ENCODE measurements at regions not wholly inside any gene's neighbourhood (a gene's known extent, or its start where the extent isn't known, plus 50 kb on each side); places are given as distances from the start of the nearest gene placed in this dataset.

DNA sequence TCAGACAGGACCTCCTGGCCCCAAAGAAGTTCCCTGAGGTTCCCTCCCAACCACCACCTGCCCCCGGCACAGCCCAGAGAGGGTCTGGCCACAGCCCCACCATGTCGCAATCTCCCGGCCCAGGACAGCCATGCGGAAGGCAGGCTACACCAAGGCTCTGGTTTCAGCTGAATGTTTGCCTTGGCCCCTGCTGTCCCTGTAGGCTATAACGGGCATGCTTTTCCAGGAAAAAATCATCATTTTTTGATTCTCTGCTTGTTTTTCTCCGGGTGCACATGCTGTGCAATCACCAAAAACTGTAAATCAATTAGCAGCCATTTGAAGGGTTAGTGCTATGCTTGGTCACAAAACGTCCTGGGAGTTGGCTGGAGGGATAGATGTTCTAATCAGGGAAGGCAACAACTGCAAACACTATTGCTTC lies 142.7 kb upstream of the IGF1R start:
- Mint-ChIP-seq H3K27me3 (peaks cover 5% of the 10 kb centered on the region), H3K4me3 (no peak overlapping the region), H3K27ac (no peak overlapping the region), H3K9me3 (no peaks in the 10 kb centered on the region), H3K36me3 (ENCODE audit: low read depth) (no peaks in the 10 kb centered on the region), H3K4me1 (no peaks in the 10 kb centered on the region)
- ChIA-PET CTCF (no interaction called here), POLR2A (no interaction called here)
- no peak for DNase-seq

DNA sequence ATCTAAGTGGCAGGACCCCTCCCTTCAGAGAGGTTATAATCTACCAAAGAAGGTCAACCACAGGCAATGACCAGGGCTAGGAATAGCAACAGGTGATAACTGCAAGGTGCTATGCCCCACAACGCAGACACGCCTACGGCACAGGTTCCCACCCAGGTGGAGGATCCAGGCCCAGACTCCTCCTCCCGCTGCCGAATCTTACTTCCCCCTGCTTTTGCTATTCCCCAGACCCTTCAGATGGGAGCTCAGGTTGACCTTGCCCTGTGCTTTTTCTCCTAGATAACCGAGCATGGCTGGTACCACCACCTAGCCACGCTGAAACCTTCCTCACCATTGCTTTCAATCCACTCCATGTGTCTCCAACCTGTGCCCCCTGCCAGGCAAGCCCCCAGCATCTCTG lies 142.2 kb upstream of the IGF1R start:
- no peak for DNase-seq
- no peak overlapping the region for H3K27ac Mint-ChIP-seq
- ChIA-PET CTCF (no interaction called here), POLR2A (no interaction called here)
- H3K4me3 Mint-ChIP-seq: no peak overlapping the region
- H3K27me3 Mint-ChIP-seq: peaks cover 5% of the 10 kb centered on the region
- no peaks in the 10 kb centered on the region for H3K4me1 Mint-ChIP-seq
- H3K9me3 Mint-ChIP-seq: no peaks in the 10 kb centered on the region
- no peaks in the 10 kb centered on the region for H3K36me3 Mint-ChIP-seq (ENCODE audit: low read depth)

DNA sequence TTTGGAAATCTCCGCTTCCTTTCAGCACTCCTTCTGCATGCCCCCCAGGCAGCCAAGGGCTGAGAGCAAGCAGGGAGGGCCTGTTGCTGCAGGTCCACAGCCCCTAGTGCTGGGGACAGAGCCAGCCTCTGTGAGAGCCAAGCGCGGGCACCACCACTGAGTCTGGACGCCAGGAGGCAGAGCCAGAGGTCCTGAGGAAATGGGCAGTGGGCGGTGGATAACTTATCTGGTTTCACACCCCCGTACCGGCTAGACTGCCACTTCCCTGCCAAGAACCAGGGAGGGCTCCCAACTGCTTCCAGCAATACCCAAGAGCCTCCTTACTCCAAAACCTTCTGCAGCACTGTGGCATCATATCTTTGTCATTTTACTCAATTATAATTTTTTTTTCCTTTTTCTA lies 141.6 kb upstream of the IGF1R start:
- H3K27me3 Mint-ChIP-seq: peaks cover 5% of the 10 kb centered on the region
- H3K36me3 Mint-ChIP-seq (ENCODE audit: low read depth): no peaks in the 10 kb centered on the region
- no peak for DNase-seq
- ChIA-PET POLR2A (no interaction called here), CTCF (no interaction called here)
- no peaks in the 10 kb centered on the region for H3K9me3 Mint-ChIP-seq
- no peak overlapping the region for H3K4me3 Mint-ChIP-seq
- H3K27ac Mint-ChIP-seq: no peak overlapping the region
- no peaks in the 10 kb centered on the region for H3K4me1 Mint-ChIP-seq

GRCh38 chr15:98513428-98513986 lies 134.8 kb upstream of the IGF1R start:
- Mint-ChIP-seq H3K4me3 (no peak overlapping the region), H3K27me3 (peaks cover under 1% of the 10 kb centered on the region), H3K9me3 (no peaks in the 10 kb centered on the region), H3K36me3 (ENCODE audit: low read depth) (no peaks in the 10 kb centered on the region), H3K4me1 (no peaks in the 10 kb centered on the region), H3K27ac (no peak overlapping the region)
- DNase-seq: no peak
- CTCF ChIA-PET: interaction anchor here (1.5 kb wide), 1 partner anchor 338 kb away, joined by 3 read pairs; no protein-coding TSS in a partner anchor
- POLR2A ChIA-PET: no interaction called here

DNA sequence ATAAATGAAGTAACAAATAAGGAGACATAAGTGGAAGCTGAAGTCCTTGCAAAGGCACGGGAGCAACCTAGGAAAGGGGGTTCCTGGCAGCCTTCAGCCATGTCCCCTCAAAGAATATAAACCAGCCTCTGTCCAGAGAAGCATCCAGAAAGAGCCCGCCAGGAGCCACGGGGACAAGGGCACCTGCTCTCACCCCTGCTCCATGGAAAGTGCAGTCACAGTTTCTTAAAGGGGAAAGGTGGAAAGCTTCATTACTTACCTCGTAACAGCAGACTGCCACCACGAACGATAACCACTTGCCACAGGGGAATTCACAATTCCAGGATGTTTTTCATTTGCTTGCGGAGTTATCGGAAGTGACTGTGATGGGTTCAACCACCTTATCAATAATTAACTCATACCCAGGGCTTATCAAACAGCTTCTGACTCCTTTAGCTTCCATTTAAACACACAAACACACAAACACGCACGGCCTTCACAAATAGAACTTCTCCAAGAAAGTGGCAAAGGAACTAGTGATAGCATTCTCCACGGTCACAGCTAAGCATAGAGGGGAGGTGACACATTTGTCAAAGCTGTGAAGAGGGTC lies 134.2 kb upstream of the IGF1R start:
- Mint-ChIP-seq H3K27me3 (peaks cover 3% of the 10 kb centered on the region), H3K4me1 (peaks cover 2% of the 10 kb centered on the region), H3K4me3 (no peak overlapping the region), H3K27ac (no peak overlapping the region), H3K9me3 (no peaks in the 10 kb centered on the region), H3K36me3 (ENCODE audit: low read depth) (no peaks in the 10 kb centered on the region)
- no peak for DNase-seq
- CTCF ChIA-PET: interaction anchor here (1.5 kb wide), 1 partner anchor 337 kb away, joined by 3 read pairs; no protein-coding TSS in a partner anchor
- POLR2A ChIA-PET: no interaction called here

GRCh38 chr15:98518823-98519561 lies 129.3 kb upstream of the IGF1R start:
- Mint-ChIP-seq H3K4me1 (peaks cover 4% of the 10 kb centered on the region), H3K4me3 (no peak overlapping the region), H3K9me3 (no peaks in the 10 kb centered on the region), H3K27ac (no peak overlapping the region), H3K36me3 (ENCODE audit: low read depth) (no peaks in the 10 kb centered on the region), H3K27me3 (peaks cover 4% of the 10 kb centered on the region)
- DNase-seq: peak; percentile 42
- CTCF ChIA-PET: interaction anchor here (0.7 to 4.8 kb wide), 25 partner anchors 9 to 627 kb away, joined by 3 to 51 read pairs (median 4); partner anchors contain the start of gene IGF1R
- POLR2A ChIA-PET: no interaction called here

DNA sequence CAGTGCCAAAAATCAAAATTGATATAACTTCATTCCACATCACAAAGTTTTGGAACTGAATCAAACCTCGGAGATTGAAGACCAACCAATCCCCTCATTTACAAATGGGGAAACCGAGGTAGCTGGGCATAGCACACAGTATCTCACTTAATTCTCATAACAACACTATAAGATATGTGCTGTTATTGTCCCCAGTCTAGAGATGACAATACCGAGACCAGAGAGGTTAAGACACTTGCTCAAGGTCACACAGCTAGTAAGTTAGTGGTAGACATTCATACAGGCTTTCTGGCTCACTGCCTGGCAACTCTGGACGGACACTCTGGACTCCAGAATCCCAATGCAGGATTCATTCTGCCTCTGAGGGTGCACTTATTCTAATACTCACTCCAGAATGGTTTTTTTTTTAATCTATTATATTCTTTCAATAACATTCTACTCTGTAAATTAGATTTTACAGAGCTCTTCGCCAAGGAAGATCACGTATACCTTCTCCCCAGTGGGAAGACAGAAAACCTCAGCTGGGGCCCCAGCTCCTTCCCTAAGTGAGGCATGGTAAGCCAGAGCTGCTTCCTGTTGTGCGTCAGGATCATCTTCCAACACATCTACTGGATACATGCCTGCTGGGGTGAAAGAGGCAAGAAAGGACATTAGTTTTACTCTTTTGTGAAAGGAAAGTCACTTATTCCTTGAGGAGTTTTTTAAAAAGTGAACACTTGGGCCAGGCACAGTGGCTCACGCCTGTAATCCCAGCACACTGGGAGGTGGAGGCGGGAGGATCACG lies 128.4 kb upstream of the IGF1R start:
- no peaks in the 10 kb centered on the region for H3K36me3 Mint-ChIP-seq (ENCODE audit: low read depth)
- H3K27ac Mint-ChIP-seq: no peak overlapping the region
- ChIA-PET CTCF (interaction anchor here (0.6 to 4.8 kb wide), 22 partner anchors 8 to 628 kb away, joined by 3 to 51 read pairs (median 4); partner anchors contain the start of gene IGF1R), POLR2A (no interaction called here)
- peaks cover 4% of the 10 kb centered on the region for H3K27me3 Mint-ChIP-seq
- H3K4me1 Mint-ChIP-seq: peaks cover 4% of the 10 kb centered on the region
- no peaks in the 10 kb centered on the region for H3K9me3 Mint-ChIP-seq
- DNase-seq: no peak
- H3K4me3 Mint-ChIP-seq: no peak overlapping the region

GRCh38 chr15:98522127-98522526 lies 126.2 kb upstream of the IGF1R start:
- Mint-ChIP-seq H3K4me3 (no peak overlapping the region), H3K27me3 (peaks cover 4% of the 10 kb centered on the region), H3K36me3 (ENCODE audit: low read depth) (no peaks in the 10 kb centered on the region), H3K4me1 (peaks cover 4% of the 10 kb centered on the region), H3K27ac (no peak overlapping the region), H3K9me3 (no peaks in the 10 kb centered on the region)
- ChIA-PET CTCF (interaction anchor here (0.6 to 0.7 kb wide), 3 partner anchors 138 to 691 kb away, joined by 3 to 4 read pairs (median 3); no protein-coding TSS in a partner anchor), POLR2A (no interaction called here)
- DNase-seq: no peak

- peaks cover 5% of the 10 kb centered on the region for H3K27me3 Mint-ChIP-seq
- ChIA-PET POLR2A (no interaction called here), CTCF (interaction anchor here (0.8 kb wide), 1 partner anchor 122 kb away, joined by 3 read pairs; no protein-coding TSS in a partner anchor)
- DNase-seq: no peak
- no peak overlapping the region for H3K4me3 Mint-ChIP-seq
- H3K27ac Mint-ChIP-seq: no peak overlapping the region
- H3K36me3 Mint-ChIP-seq (ENCODE audit: low read depth): no peaks in the 10 kb centered on the region
- H3K4me1 Mint-ChIP-seq: peaks cover 2% of the 10 kb centered on the region
- no peaks in the 10 kb centered on the region for H3K9me3 Mint-ChIP-seq
Observed at GRCh38 chr15:98523912-98524662, 124.3 kb upstream of the IGF1R start.

DNA sequence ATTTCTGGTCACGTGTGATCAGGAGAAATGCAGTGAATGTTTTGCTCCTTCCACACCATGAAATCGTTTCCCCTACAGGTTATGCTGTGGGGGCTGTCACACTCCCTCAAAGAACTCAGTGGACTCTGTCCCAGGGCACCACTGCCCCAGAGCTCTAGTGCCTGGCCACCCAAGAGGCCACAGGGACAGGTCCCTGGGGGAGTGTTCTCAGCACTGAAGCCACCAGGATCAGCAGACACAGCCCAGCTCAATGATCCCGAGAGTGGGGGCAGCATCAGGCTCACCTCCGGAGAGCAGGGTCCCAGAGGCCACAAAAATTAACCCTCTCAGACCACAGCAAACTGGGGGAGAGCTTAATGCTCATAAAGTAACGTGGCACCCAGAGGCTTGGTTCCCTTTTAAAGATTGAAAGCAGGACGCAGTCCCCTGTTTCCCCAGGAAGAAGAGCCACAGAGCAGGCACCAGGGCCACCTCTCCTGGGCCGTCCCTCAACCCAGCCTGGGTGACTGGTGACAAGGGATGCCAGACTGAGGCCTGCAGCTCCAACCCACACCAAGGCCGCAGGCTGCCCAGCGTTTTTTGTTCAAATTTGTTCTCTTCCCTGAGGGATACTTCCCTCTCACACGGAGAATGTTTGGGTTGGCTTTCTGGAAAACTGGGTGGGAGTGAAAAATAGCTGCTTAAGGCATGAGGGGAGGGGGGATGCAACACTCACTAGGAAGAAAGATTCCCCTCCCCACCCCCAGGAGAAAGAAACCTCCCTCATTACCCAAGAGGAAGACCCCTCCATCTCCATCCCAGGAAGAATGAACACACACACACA lies 123.3 kb upstream of the IGF1R start:
- ChIA-PET POLR2A (no interaction called here), CTCF (interaction anchor here (1.0 kb wide), 1 partner anchor 123 kb away, joined by 3 read pairs; the partner anchor contains the start of gene IGF1R)
- no peaks in the 10 kb centered on the region for H3K4me1 Mint-ChIP-seq
- no peaks in the 10 kb centered on the region for H3K36me3 Mint-ChIP-seq (ENCODE audit: low read depth)
- peaks cover 3% of the 10 kb centered on the region for H3K27me3 Mint-ChIP-seq
- no peak overlapping the region for H3K27ac Mint-ChIP-seq
- DNase-seq: no peak
- H3K4me3 Mint-ChIP-seq: no peak overlapping the region
- H3K9me3 Mint-ChIP-seq: no peaks in the 10 kb centered on the region

- CTCF ChIA-PET: interaction anchor here (1.0 kb wide), 1 partner anchor 122 kb away, joined by 3 read pairs; the partner anchor contains the start of gene IGF1R
- Mint-ChIP-seq H3K27ac (no peak overlapping the region), H3K36me3 (ENCODE audit: low read depth) (no peaks in the 10 kb centered on the region), H3K4me1 (no peaks in the 10 kb centered on the region), H3K4me3 (no peak overlapping the region), H3K27me3 (peaks cover 3% of the 10 kb centered on the region), H3K9me3 (no peaks in the 10 kb centered on the region)
- POLR2A ChIA-PET: no interaction called here
- no peak for DNase-seq
Observed at GRCh38 chr15:98525661-98526001, 122.7 kb upstream of the IGF1R start.

DNA sequence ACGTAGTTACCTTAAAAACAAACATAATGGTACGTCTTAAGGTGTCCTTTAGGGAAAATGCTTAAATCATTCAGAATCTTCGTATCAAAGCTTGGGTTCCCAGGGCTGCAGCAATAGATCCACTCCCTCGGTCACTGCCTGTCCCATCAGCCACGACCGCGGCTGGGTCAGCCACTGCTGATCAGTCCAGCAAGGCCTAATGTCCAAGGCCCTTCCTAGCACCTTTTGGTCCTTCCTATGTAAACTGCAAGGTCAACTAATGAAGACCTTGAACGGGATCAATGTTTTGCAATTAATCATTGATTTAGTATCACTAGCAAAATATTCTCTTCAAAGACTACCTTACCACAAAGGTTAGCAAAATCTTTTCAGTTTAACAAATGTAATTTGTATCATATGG lies 122.2 kb upstream of the IGF1R start:
- H3K4me1 Mint-ChIP-seq: no peaks in the 10 kb centered on the region

More for the DNA sequence above, 122.2 kb upstream of the IGF1R start:
- H3K36me3 Mint-ChIP-seq (ENCODE audit: low read depth): no peaks in the 10 kb centered on the region
- no peak for DNase-seq
- no peaks in the 10 kb centered on the region for H3K9me3 Mint-ChIP-seq
- ChIA-PET POLR2A (no interaction called here), CTCF (no interaction called here)
- peaks cover 5% of the 10 kb centered on the region for H3K27me3 Mint-ChIP-seq
- no peak overlapping the region for H3K27ac Mint-ChIP-seq
- no peak overlapping the region for H3K4me3 Mint-ChIP-seq
